ENCODE measurements at regions not wholly inside any gene's neighbourhood (a gene's known extent, or its start where the extent isn't known, plus 50 kb on each side); places are given as distances from the start of the nearest gene placed in this dataset.

GRCh38 chr1:218123968-218124367, 161.1 kb upstream of the RRP15 start:
- TF ChIP-seq CSDC2 (CRISPR knock-in tag; IDR thresholded peaks at IDR 0.05) (no peak), PATZ1 (CRISPR knock-in tag; IDR thresholded peaks at IDR 0.05; ENCODE audit: borderline replicate concordance) (no peak), TCF4 (CRISPR knock-in tag; IDR thresholded peaks at IDR 0.05; ENCODE audit: borderline replicate concordance) (no peak), ZFP3 (CRISPR knock-in tag; IDR thresholded peaks at IDR 0.05) (no peak), POU6F1 (CRISPR knock-in tag; IDR thresholded peaks at IDR 0.05; ENCODE audit: borderline replicate concordance, low read depth) (no peak), PPARA (CRISPR knock-in tag; IDR thresholded peaks at IDR 0.05; ENCODE audit: borderline replicate concordance) (no peak), GLIS3 (CRISPR knock-in tag; IDR thresholded peaks at IDR 0.05) (no peak), ESRRG (CRISPR knock-in tag; IDR thresholded peaks at IDR 0.05) (no peak), ZNF70 (CRISPR knock-in tag; IDR thresholded peaks at IDR 0.05) (no peak), BACH2 (CRISPR knock-in tag; IDR thresholded peaks at IDR 0.05; ENCODE audit: borderline replicate concordance) (no peak), RARB (CRISPR knock-in tag; IDR thresholded peaks at IDR 0.05) (no peak), CREB5 (CRISPR knock-in tag; IDR thresholded peaks at IDR 0.05; ENCODE audit: low read depth) (no peak), CSRNP3 (CRISPR knock-in tag; IDR thresholded peaks at IDR 0.05) (no peak), ZNF8 (CRISPR knock-in tag; IDR thresholded peaks at IDR 0.05) (no peak)

Data from SK-N-SH treated with all-trans-retinoic acid at 6 μM for 48 hours (cell line).